ENCODE measurements at regions not wholly inside any gene's neighbourhood (a gene's known extent, or its start where the extent isn't known, plus 50 kb on each side); places are given as distances from the start of the nearest gene placed in this dataset.

DNA sequence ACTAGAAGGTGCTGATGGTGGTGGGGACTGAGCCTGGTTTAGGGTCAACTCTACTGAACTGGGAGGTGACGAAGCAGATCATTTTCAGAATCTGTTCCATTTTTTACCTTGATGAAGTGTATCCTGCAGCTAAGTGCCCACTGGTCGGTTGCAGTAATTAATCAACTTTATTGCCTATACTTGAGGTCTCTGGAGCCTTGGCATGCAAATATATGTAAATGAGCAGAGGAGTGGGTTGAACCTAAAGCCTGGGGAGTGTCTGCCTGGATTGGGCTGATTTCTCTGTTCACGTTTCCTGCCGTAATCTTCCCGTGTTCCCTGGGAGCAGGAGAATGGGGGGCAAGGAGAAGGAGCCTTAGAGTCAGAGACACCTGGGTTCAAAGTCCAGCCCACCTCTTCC, 286.8 kb downstream of the PTPRU start:
- intact Hi-C loops (cut with DNase I), result no loop called here
- TF ChIP-seq POLR2A (IDR thresholded peaks at IDR 0.05), result no peak
- TF ChIP-seq, protein P1, sequence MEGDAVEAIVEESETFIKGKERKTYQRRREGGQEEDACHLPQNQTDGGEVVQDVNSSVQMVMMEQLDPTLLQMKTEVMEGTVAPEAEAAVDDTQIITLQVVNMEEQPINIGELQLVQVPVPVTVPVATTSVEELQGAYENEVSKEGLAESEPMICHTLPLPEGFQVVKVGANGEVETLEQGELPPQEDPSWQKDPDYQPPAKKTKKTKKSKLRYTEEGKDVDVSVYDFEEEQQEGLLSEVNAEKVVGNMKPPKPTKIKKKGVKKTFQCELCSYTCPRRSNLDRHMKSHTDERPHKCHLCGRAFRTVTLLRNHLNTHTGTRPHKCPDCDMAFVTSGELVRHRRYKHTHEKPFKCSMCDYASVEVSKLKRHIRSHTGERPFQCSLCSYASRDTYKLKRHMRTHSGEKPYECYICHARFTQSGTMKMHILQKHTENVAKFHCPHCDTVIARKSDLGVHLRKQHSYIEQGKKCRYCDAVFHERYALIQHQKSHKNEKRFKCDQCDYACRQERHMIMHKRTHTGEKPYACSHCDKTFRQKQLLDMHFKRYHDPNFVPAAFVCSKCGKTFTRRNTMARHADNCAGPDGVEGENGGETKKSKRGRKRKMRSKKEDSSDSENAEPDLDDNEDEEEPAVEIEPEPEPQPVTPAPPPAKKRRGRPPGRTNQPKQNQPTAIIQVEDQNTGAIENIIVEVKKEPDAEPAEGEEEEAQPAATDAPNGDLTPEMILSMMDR (IDR thresholded peaks at IDR 0.05), result no peak
- H3K9me3 ChIP-seq, result no peaks in the 10 kb centered on the region
- H3K4me3 ChIP-seq (replicated peaks in 1 of 3), result no peak overlapping the region
- no peaks in the 10 kb centered on the region for H3K27me3 ChIP-seq
- DNase-seq, result no peak
- H3K27ac ChIP-seq, result no peak overlapping the region
- WGBS, 2 donors, result 76 to 81% methylated on average over 5 of the region's 5 CpGs
- H3K36me3 ChIP-seq, result no peaks in the 10 kb centered on the region
- H3K4me1 ChIP-seq, result no peaks in the 10 kb centered on the region

DNA sequence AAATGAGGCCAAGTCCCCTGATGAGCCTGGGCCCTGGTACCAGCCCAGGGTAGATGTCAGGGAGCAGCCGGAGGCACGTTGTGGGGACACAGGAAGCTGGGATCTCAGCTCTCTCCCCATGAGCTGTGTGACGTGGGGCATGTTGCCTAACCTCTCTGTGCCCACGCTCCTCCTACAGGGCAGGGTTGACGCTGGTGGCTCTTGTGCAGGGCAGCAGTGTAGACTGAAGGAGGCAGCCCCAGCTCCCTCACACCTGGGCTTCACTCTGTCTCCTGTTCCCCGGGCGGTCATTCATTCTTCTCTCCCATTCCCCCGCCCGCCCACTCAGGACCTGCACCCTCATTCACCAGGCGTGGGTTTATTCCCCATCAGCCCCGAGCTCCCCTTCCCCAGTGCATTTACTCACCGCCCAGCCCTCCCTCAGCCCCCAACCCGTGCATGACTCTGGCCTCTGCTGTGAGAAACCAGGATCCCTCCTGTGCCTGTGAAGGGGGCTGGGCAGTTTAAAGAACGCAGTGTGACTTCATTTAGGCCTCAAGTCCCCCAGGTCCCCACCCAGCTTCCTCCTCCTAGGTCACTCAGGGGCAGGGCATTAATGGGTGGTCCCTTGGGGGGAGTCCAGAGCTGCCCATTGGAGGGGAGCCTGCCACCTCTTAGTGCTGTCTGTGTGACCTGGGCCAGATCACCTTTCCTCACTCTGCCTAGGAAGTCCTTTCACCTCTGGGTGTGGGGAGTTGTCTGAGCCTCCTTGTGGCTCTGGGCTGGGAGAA, 285.7 kb downstream of the PTPRU start:
- TF ChIP-seq, protein P1 (IDR thresholded peaks at IDR 0.05), result no peak
- TF ChIP-seq POLR2A (IDR thresholded peaks at IDR 0.05), result no peak
- Histone ChIP-seq H3K27ac (no peak overlapping the region), H3K4me1 (no peaks in the 10 kb centered on the region), H3K36me3 (no peaks in the 10 kb centered on the region), H3K4me3 (replicated peaks in 1 of 3) (no peak overlapping the region), H3K27me3 (no peaks in the 10 kb centered on the region), H3K9me3 (no peaks in the 10 kb centered on the region)
- intact Hi-C loops (cut with DNase I), result no loop called here
- 56% methylated on average over 14 of the region's 14 CpGs for WGBS, 2 donors
- no peak for DNase-seq

DNA sequence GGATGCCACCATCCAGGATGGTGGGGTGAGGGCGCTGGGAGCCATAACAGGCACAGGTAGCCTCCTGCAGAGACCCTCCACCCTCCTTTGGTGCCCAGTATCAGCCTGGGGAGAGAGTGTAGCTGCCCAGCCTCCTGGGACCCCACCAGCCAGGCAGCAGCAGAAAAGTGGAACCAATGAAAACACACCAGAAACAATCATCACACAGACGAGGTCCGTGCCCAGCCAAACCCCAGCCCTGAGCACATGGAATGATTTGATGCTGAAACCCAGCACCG, 285.1 kb downstream of the PTPRU start:
- 26 to 46% methylated on average over 3 to 4 of the region's 4 CpGs for WGBS, 2 donors
- DNase-seq, result no peak
- no peak overlapping the region for H3K4me3 ChIP-seq (replicated peaks in 1 of 3)

DNA sequence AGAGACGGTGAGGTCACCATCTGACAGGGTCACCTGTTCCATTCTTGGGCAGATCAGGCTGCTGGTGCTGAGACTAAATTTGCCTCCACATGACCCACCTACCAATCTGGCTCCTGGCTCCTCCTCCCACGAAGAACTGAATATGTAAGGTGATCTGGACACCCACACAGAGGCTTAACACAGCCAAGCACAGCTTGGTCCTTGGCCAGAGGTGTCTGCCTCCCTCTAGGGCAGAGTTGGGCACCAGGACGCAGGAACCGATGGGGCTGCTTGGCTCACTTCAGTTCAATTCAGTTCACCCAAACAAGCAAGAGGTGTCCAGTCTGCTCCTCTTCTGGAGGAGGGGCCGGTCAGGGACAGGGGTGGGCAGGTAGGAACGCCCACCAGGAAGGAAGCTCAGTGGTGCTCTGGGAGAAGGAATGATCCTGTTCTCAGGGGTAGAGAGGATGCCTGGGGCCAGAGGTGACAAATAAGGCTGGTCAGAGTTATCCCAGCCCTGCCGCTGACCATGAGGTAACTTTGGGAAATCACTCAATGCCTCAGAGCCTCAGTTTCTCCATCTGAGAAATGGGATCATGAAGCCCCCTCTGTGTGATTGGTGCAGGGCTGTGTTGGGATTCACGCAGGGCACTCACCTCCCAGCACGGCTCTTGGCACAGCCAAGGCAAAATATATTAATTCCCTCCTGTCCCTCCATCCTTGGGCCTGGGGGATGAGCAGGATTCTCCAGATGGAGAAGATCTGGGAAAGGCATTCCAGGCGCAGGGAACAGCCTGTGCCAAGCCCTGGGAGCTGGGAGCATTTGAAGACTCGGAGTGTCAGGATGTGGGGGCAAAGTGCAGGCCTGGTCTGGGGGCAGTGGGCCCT, 284.5 kb downstream of the PTPRU start:
- no peaks in the 10 kb centered on the region for H3K9me3 ChIP-seq
- no peaks in the 10 kb centered on the region for H3K4me1 ChIP-seq
- no peak for DNase-seq
- intact Hi-C loops (cut with DNase I), result no loop called here
- H3K27me3 ChIP-seq, result no peaks in the 10 kb centered on the region
- no peak overlapping the region for H3K4me3 ChIP-seq (replicated peaks in 1 of 3)
- WGBS, 2 donors, result 71 to 72% methylated on average over 8 to 11 of the region's 11 CpGs
- no peaks in the 10 kb centered on the region for H3K36me3 ChIP-seq
- H3K27ac ChIP-seq, result no peak overlapping the region
- TF ChIP-seq, protein P1 (IDR thresholded peaks at IDR 0.05), result no peak

More for the DNA sequence above, 285.1 kb downstream of the PTPRU start:
- intact Hi-C loops (cut with DNase I), result no loop called here
- Histone ChIP-seq H3K9me3 (no peaks in the 10 kb centered on the region), H3K36me3 (no peaks in the 10 kb centered on the region), H3K4me1 (no peaks in the 10 kb centered on the region), H3K27me3 (no peaks in the 10 kb centered on the region), H3K27ac (no peak overlapping the region)
- TF ChIP-seq POLR2A (IDR thresholded peaks at IDR 0.05), result no peak
- TF ChIP-seq, protein P1 (IDR thresholded peaks at IDR 0.05), result no peak

DNA sequence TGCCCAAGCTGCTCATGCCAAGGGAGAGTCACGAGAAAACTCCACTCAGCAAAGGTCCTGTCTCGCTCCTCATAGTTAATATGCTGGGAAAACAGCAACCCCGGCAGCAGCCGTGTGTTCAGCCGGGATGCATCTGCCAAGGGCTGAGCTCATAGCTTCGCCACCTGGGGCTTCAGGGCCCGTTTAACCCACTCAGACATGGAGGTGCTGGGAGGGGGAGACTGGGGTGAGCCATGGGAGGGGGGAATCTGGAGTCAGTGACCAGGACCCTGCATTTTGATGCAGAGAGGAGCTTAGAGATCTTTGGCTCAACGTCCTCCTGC, 283.4 kb downstream of the PTPRU start:
- Histone ChIP-seq H3K27me3 (no peaks in the 10 kb centered on the region), H3K4me1 (no peaks in the 10 kb centered on the region), H3K27ac (no peak overlapping the region), H3K36me3 (no peaks in the 10 kb centered on the region), H3K9me3 (no peaks in the 10 kb centered on the region), H3K4me3 (replicated peaks in 1 of 3) (no peak overlapping the region)
- WGBS, 2 donors, result 45% methylated on average over 6 to 8 of the region's 8 CpGs
- no peak for DNase-seq
- TF ChIP-seq POLR2A (IDR thresholded peaks at IDR 0.05), result no peak
- TF ChIP-seq, protein P1 (IDR thresholded peaks at IDR 0.05), result no peak
- intact Hi-C loops (cut with DNase I), result no loop called here

Measured in thyroid gland (tissue), 4 donors.